HG03354 (cell line): ENCODE measurements at regions not wholly inside any gene's neighbourhood (a gene's known extent, or its start where the extent isn't known, plus 50 kb on each side); places are given as distances from the start of the nearest gene placed in this dataset.
"Not testable (repeated sequence)": the region's sequence is repeated elsewhere in the genome, so short reads cannot be mapped to it uniquely, and the experiment has no call there.

Experiments used
- ATAC-seq: cut with Tn5 transposase; IDR thresholded peaks from one replicate; pipeline ENCODE4 v1.9.1; 2021; ENCODE audit warnings: mild to moderate bottlenecking; ENCODE audit not compliant: unreplicated experiment, poor library complexity, severe bottlenecking

DNA sequence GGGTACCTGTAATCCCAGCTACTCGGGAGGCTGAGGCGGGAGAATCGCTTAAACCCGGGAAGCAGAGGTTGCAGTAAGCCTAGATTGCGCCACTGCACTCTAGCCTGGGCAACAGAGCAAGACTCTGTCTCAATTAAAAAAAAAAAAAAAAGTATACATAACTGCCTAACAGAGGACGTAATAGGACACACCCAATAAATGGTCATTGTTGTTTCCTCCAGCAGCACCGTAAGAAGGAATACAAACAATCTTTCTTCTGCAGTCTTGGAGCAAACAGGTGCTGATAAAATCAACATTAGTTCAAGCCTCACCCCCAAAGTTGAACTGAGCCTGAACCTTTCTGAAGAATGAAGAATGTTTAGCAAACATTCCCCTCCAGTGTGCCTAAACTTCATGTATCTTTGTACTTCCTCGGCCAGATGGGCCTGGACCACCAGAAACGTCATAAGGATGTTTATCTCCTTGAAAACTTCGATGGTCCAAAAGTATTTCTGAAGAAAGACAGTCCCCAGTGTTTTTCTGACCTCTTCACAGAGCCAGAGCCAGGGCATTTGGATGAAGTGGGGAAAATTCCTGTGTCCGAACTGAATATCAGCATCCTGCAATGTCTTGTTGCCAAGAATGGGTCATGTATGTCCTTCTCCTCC lies 136.8 kb upstream of the F3 start:
- ATAC-seq = no peak

DNA sequence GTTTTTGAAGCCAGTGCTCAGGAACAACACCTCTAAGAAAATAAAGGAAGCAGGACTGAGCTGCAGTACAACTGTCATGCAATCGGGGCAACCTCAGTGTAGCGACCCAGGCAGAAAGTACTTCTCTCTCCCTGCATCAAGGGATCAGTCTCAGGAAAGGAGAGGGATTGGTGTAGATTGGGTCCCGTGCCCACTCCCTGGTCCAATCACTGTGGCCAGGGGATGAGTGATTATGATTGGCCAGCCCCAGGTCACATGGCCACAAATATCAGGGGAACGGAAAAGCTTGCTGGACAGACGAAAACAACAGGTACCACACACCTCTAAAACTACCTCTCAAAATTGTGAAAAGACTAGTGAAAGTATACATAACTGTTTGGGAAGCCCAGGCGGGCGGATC lies 136.2 kb upstream of the F3 start:
- no peak for ATAC-seq

DNA sequence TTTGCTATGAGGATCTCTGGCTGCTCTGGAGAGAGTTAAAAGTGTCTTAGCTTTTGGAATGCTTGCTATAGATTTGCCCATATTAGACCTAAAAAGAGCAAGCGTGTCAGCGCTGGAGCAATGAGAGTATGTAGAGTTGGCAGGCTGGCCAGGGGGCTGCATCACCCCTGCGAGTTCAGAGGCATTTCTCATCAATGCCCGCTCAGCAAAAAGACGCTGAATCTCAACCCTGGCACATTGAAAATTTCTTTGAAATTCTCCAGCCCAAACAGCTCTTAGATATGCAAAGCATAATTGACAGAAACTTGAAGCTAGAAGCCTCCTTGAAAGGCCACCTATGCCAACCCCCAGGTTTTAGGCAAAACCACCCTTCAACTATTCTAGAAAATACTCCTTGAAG lies 135.5 kb upstream of the F3 start:
- no peak for ATAC-seq

DNA sequence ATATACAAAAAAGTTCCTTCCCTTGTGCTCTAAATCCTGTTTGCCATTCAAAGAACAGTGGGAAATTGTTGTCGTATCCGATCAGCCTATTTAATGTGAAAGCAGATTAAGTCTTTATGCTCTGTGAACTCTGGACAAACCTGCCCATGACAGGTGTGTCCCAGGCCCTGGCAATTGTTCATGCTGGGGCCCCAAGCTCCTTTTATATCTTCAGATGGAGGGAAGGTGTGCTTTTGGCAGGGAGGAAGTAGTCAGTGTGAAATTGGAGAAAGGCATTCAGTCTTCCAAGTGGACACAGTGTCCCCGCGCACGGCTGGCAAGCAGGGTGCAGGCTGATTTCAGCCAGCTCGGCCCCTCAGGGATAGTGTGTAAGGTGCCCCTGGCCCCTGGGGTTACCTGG lies 135.1 kb upstream of the F3 start:
- no peak for ATAC-seq

- ATAC-seq = no peak
Observed at GRCh38 chr1:94675373-94675772, 133.8 kb upstream of the F3 start.

GRCh38 chr1:94674876-94675275 lies 133.3 kb upstream of the F3 start:
- ATAC-seq = no peak

- ATAC-seq = no peak
Observed at GRCh38 chr1:94672934-94673333, 131.4 kb upstream of the F3 start.

GRCh38 chr1:94672001-94672400 lies 130.4 kb upstream of the F3 start:
- no peak for ATAC-seq

DNA sequence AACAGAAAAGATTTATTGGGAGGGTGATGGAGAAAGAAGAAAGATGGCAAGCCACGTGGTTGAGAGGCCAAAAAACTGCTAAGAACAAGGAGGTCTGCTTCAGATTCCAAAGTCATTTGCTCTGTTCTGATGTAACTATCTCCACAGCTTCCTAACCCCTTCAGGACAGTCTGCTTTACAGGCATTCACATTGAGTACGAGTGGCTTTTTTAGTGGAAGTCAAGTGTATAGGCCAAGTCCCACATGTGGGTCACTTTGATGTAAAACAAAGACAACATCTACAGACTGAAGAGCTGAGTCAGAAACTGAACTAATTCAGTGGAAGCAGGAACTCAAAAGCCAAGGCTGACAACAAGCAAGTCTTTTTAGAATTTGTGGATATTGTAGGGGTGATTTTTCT lies 128.7 kb upstream of the F3 start:
- no peak for ATAC-seq

DNA sequence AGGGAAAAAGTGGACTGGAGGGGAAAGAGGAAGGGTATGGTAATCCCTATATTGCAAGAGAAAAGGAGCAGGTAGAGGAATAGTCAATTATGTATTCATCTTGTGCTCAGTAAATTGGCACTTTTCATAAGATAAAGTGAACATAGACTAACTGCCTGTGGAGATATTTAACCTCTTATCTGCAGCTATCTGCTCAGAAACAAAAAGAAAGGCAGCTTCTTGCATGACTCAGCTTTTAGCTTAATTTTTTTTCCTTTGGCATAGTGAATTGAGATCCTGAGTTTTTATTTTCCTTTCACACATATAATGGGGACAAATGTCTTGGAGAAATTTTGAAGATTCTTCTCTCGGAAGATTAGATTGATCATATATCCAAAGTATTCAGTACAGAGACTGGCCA lies 127.6 kb upstream of the F3 start:
- ATAC-seq = no peak

DNA sequence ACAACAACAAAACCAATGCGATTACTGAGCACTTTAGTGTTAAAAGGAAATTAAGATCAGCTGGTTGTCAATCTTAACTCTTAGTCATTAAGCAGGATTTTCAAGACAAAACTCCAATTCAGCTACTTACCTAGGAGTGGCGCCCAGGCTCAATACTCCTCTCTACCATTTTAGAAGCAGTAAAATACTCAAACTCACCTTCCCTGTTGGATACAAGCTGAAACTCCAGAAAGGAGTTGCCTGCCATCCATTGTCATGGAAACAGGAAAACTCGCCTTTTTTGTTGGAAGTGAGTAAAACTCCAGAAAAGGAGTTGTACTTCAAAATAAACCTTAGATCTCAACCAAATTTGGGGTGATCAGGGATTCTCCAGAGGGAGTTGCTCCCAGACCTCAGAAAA lies 127.0 kb upstream of the F3 start:
- ATAC-seq = no peak

GRCh38 chr1:94667818-94668217 lies 126.3 kb upstream of the F3 start:
- no peak for ATAC-seq

DNA sequence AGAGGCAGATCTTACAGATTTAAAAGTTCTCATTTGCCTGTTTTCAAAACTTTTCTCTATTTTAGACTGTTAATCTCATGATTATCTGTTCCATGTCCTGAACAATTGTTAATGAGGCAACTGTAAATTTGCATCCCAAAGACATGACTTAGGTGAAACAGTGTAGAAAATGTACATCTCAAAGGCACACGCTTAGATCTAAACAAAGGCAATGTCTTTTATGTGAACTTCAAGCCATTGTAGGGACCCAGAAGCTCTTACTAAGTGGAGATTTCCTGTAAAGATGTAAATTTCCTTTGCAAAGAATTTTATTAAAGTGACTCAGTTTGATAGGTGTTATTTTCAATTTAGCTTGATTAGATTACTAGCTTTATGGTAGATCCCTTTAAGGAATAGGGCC lies 125.2 kb upstream of the F3 start:
- ATAC-seq = no peak

DNA sequence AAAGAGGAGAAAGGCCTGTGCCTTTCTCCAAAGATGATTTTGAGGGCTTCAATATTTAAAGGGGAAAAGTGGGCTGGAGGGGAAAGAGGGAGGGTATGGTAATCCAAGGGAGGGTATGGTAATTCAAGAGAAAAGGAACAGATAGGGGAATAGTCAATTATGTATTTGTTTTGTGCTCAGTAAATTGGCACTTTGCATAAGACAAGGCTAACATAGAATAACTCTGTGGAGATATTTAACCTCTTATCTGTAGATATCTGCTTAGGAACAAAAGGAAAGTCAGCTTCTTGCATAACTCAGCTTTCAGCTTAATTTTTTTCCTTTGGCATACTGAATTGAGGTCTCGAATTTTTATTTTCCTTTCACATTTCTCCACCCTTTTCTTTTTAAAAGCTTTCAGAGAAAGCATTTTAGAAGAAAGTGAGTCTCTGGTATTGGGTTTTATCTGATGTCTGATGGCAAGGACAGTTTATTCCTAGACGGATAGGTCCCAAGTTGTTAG lies 119.9 kb upstream of the F3 start:
- no peak for ATAC-seq

DNA sequence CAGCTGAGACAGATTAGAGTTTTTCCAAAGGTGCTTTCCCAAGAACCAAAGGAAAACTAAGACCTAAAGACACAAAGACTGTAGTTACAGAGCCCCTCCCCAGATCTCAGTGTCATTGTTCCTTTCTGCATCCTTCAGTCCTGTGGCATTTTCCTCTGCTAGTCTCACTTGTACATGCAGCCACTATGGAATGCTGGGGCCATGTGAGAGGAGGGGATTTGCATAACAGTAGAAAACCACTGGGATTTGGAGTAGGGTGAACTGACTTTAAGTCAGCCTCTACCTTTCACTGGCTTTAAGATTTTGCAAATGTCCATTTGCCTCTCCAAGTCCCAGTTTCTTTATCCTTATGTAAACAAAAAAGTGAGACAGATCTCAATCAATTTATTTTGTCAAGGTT lies 119.4 kb upstream of the F3 start:
- ATAC-seq = no peak

DNA sequence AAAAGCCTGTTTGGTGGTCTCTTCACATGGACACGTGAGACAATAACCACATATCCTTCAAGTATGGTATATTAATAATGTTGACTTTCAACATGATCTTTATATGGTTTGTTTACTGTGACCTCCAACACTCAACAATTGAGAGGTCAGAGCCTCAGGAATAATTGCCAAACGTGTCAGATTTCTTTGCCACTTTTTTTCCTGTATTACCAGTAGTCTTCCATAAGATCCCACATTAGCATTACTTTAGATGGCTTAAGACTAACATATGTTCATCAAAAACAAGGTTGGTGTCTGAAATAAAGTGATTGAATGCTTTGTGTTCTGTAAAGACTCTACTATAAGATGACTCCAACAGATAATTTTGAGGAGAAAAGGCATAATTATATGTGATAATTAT lies 118.7 kb upstream of the F3 start:
- ATAC-seq = no peak

DNA sequence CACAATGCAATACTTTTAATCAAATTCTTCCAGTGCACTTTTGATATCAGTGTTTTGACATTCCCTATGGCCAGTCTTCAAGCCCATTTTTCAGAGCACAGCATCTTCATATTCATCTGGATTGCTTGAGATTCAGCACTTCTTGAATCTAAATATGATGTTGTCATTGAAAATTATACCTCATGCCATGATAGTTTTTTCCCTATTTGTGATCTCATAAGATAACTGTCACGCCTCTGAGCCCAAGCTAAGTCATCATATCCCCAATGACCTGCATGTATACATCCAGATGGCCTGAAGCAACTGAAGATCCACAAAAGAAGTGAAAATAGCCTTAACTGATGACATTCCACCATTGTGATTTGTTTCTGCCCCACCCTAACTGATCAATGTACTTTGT lies 117.6 kb upstream of the F3 start:
- ATAC-seq = not testable (repeated sequence)

GRCh38 chr1:94658221-94658620 lies 116.7 kb upstream of the F3 start:
- no peak for ATAC-seq

- ATAC-seq = not testable (repeated sequence)
Observed at GRCh38 chr1:94657776-94658175, 116.2 kb upstream of the F3 start.

DNA sequence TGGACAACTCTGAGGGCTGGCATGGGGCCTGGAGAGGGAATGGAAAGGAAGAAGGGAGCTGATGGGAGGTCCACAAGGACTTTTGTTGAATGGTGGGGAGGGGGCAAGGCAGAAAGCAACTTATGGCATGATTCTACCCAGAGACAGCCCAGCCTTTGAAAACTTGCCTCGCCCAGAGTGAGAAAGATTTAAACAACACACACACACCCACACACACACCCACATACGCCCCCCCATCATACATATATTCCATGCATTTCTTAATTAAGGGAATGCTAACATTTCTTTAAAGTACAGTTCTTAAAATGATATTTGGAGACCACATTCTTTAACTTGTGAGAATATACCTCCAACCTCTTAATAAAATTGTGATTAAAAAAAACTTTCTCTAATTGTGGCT lies 115.4 kb upstream of the F3 start:
- no peak for ATAC-seq

DNA sequence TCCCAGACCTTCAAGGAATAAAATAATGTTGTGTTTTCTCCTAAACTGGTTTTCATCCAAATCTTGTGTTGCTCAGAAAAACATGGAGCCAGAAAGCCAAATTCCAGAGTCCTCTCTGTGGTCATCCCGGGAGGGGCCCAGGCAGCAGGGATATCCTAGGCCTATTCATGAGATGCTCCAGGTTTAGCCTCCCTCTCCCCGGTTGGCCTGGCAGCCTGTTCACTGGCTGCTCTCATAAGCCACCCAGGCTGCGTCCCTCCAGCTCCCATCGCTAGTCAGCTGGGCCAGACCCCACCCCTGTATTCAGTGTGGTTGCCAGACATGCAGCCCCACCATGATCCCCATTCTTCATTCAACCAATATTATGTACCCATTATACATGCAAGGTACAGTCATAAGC lies 113.4 kb upstream of the F3 start:
- no peak for ATAC-seq

DNA sequence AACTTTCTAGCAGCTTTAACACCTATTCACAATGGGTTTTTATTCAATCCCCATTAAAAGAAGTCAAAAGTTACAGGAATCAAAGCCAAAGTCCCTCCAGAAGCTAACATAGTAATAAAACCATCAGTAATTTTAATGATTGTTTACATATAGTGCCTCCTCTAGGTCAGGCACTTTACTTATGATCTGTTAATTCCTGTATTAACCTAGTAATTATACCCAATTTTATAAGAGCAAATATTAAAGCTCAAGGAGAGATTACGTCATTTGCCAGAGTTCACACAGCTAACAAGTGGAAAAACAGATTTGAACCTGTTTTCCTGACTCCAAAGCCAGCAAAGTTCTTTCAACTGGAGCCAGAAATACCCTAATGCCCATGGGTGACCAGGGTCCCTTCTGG lies 112.9 kb upstream of the F3 start:
- ATAC-seq = no peak
